PC-3 (cell line): ENCODE measurements at regions not wholly inside any gene's neighbourhood (a gene's known extent, or its start where the extent isn't known, plus 50 kb on each side); places are given as distances from the start of the nearest gene placed in this dataset.
"Not testable (repeated sequence)": the region's sequence is repeated elsewhere in the genome, so short reads cannot be mapped to it uniquely, and the experiment has no call there.

Experiments
- CTCF ChIP-seq: fragments of 300-600 bp; sonication (generic); conservative IDR thresholded peaks from 2 replicates; pipeline ENCODE4 v1.5.1; 2017; ENCODE audit warnings: antibody characterized with exemption, low read depth, mild to moderate bottlenecking, low read length
- EZH2 ChIP-seq: fragments of 300-600 bp; sonication (generic); IDR thresholded peaks from one replicate; pipeline ENCODE4 v1.6.1; 2017; ENCODE audit warnings: antibody characterized with exemption, mild to moderate bottlenecking, low read length; ENCODE audit not compliant: unreplicated experiment

- not testable (repeated sequence) for TF ChIP-seq EZH2, CTCF
These were observed 181.7 kb downstream of the C6orf118 start for GRCh38 chr6:165127743-165128142.
